Stomach (tissue), 8 donors: ENCODE measurements at regions not wholly inside any gene's neighbourhood (a gene's known extent, or its start where the extent isn't known, plus 50 kb on each side); places are given as distances from the start of the nearest gene placed in this dataset.
"Not testable (repeated sequence)": the region's sequence is repeated elsewhere in the genome, so short reads cannot be mapped to it uniquely, and the experiment has no call there.

Experiments
- DNase-seq, 2 donors: peaks; one replicate each; pipeline versions ENCODE4 v3.0.0 to v3.0.0-alpha.2; 2013 to 2019
- H3K27ac ChIP-seq, 5 donors: fragments of 200-600 bp in 4 of 5; sonication (generic) in 4 of 5; one replicate each; pipeline ENCODE4 v1.5.1; 2013 to 2019; ENCODE audit warnings: mild to moderate bottlenecking in 1 of 5, moderate library complexity in 1 of 5
- H3K27me3 ChIP-seq, 3 donors: fragments of 200-600 bp; sonication (generic); one replicate each; pipeline ENCODE4 v1.5.1; 2017 to 2019; ENCODE audit warnings: mixed run types in 1 of 3
- H3K36me3 ChIP-seq, 4 donors: fragments of 200-600 bp; sonication (generic); 1 replicate in 3 of 4; 2 replicates in 1 of 4; pipeline ENCODE4 v1.5.1; 2016 to 2019
- H3K4me1 ChIP-seq, 4 donors: fragments of 200-600 bp; sonication (generic); one replicate each; pipeline ENCODE4 v1.5.1; 2016 to 2019
- H3K4me3 ChIP-seq, 4 donors: fragments of 200-600 bp; sonication (generic) in 3 of 4; one replicate each; pipeline ENCODE4 v1.5.1; 2016 to 2019; ENCODE audit warnings: mild to moderate bottlenecking in 1 of 4
- H3K9me3 ChIP-seq, 4 donors: fragments of 200-600 bp; sonication (generic); one replicate each; pipeline ENCODE4 v1.5.1; 2016 to 2019
- CTCF ChIP-seq, 7 experiments: fragments of 450-650 bp in 4 of 7; fragments of 200-600 bp in 3 of 7; sonication (generic) in 3 of 7; IDR thresholded peaks; one replicate each; pipeline ENCODE4 v1.5.1; 2016 to 2019; ENCODE audit warnings: antibody characterized with exemption in 7 of 7, control low read depth in 2 of 7, mild to moderate bottlenecking in 1 of 7
- EP300 ChIP-seq: sonication (generic); formaldehyde crosslinking; IDR thresholded peaks from one replicate; pipeline ENCODE4 v1.6.1; 2017; ENCODE audit warnings: antibody characterized with exemption
- POLR2A ChIP-seq, 4 donors: fragments of 450-650 bp; IDR thresholded peaks; one replicate each; pipeline ENCODE4 v1.6.1; 2016; ENCODE audit warnings: antibody characterized with exemption in 4 of 4, control low read depth in 2 of 4, mild to moderate bottlenecking in 1 of 4, moderate library complexity in 1 of 4
- POLR2AphosphoS5 ChIP-seq, 3 donors: sonication (generic); formaldehyde crosslinking; IDR thresholded peaks; one replicate each; pipeline ENCODE4 v1.6.1; 2016; ENCODE audit warnings: antibody characterized with exemption in 3 of 3
- WGBS, 5 donors: extraction: QIAGEN DNeasy Blood & Tissue Kit in 3 of 5; methylation state at CpG; one replicate each; pipeline versions ENCODE4 v1.1.5 to v1.1.7; 2013 to 2018; 5-methylcytosine and 5-hydroxymethylcytosine counted together
- intact Hi-C: fragments of 100-400 bp; cut with DNase I; formaldehyde crosslinking; loops from one replicate; pipeline ENCODE4 v1.15.1; 2023; ENCODE audit warnings: low total_unique reads
- donor health status: healthy with polysubstance abuse.
- donor health status: Bipolar disorder and iron deficiency.
- donor health status: healthy.

- H3K4me1 ChIP-seq: no peaks in the 10 kb centered on the region
- H3K27ac ChIP-seq: no peak overlapping the region
- no peak overlapping the region for H3K4me3 ChIP-seq
Observed at GRCh38 chr14:54010981-54011380, 54.4 kb upstream of the BMP4 start.

GRCh38 chr14:54023027-54023426 is 66.4 kb upstream of the BMP4 start:
- no peak for DNase-seq
- no peaks in the 10 kb centered on the region for H3K4me1 ChIP-seq
- TF ChIP-seq EP300: no peak
- TF ChIP-seq POLR2AphosphoS5 (IDR thresholded peaks at IDR 0.05): no peak
- TF ChIP-seq CTCF (IDR thresholded peaks at IDR 0.05): no peak
- no peak for TF ChIP-seq POLR2A (IDR thresholded peaks at IDR 0.05)
- H3K9me3 ChIP-seq: no peaks in the 10 kb centered on the region
- H3K27ac ChIP-seq: no peak overlapping the region
- H3K4me3 ChIP-seq: no peak overlapping the region
- intact Hi-C loops: no loop called here
- 68 to 78% (median 70%) methylated on average over 2 of the region's 2 CpGs for WGBS, 5 donors
- no peaks in the 10 kb centered on the region for H3K36me3 ChIP-seq
- no peaks in the 10 kb centered on the region for H3K27me3 ChIP-seq

More at GRCh38 chr14:54010981-54011380, 54.4 kb upstream of the BMP4 start:
- H3K27me3 ChIP-seq: no peaks in the 10 kb centered on the region
- peaks cover 0 to 5% (median 0%) of the 10 kb centered on the region in 4 donors for H3K9me3 ChIP-seq
- WGBS, 5 donors: 59 to 72% (median 64%) methylated on average over 2 of the region's 2 CpGs
- DNase-seq: no peak
- intact Hi-C loops: no loop called here
- no peaks in the 10 kb centered on the region for H3K36me3 ChIP-seq
- TF ChIP-seq EP300 (no peak), POLR2AphosphoS5 (IDR thresholded peaks at IDR 0.05) (no peak), CTCF (IDR thresholded peaks at IDR 0.05) (no peak), POLR2A (IDR thresholded peaks at IDR 0.05) (no peak)

- Histone ChIP-seq H3K27ac (no peak overlapping the region), H3K27me3 (no peaks in the 10 kb centered on the region), H3K9me3 (no peaks in the 10 kb centered on the region), H3K4me1 (no peaks in the 10 kb centered on the region), H3K36me3 (no peaks in the 10 kb centered on the region), H3K4me3 (no peak overlapping the region)
- DNase-seq: no peak
- 56 to 72% (median 65%) methylated on average over 1 of the region's 1 CpG for WGBS, 5 donors
- TF ChIP-seq POLR2A (IDR thresholded peaks at IDR 0.05): no peak
- TF ChIP-seq CTCF (IDR thresholded peaks at IDR 0.05): peak in 4 of 7 experiments; percentile 20 to 51 (median 29)
- intact Hi-C loops: no loop called here
Observed at GRCh38 chr14:54025661-54026060, 69.0 kb upstream of the BMP4 start.

GRCh38 chr14:54026671-54027070 is 70.0 kb upstream of the BMP4 start:
- Histone ChIP-seq H3K4me1 (no peaks in the 10 kb centered on the region), H3K27ac (no peak overlapping the region), H3K4me3 (no peak overlapping the region), H3K36me3 (no peaks in the 10 kb centered on the region), H3K27me3 (no peaks in the 10 kb centered on the region), H3K9me3 (no peaks in the 10 kb centered on the region)
- DNase-seq: no peak
- TF ChIP-seq POLR2A (IDR thresholded peaks at IDR 0.05): no peak
- TF ChIP-seq CTCF (IDR thresholded peaks at IDR 0.05): no peak
- WGBS, 5 donors: 83 to 99% (median 93%) methylated on average over 2 of the region's 2 CpGs
- intact Hi-C loops: no loop called here

GRCh38 chr14:54030996-54031395 is 74.4 kb upstream of the BMP4 start:
- H3K4me1 ChIP-seq, H3K4me3 ChIP-seq, H3K27ac ChIP-seq, DNase-seq, intact Hi-C loops, H3K27me3 ChIP-seq, H3K36me3 ChIP-seq: not testable (repeated sequence)
- peaks cover 0 to 29% (median 20%) of the 10 kb centered on the region in 4 donors for H3K9me3 ChIP-seq
- 82 to 97% (median 92%) methylated on average over 1 of the region's 1 CpG for WGBS, 5 donors

- H3K27ac ChIP-seq, H3K4me1 ChIP-seq, H3K4me3 ChIP-seq, H3K36me3 ChIP-seq, intact Hi-C loops, DNase-seq, H3K27me3 ChIP-seq: not testable (repeated sequence)
- WGBS, 5 donors: 81 to 89% (median 88%) methylated on average over 7 of the region's 7 CpGs
- peaks cover 0 to 29% (median 20%) of the 10 kb centered on the region in 4 donors for H3K9me3 ChIP-seq
Observed at GRCh38 chr14:54033285-54033684, 76.7 kb upstream of the BMP4 start.
